ENCODE measurements at regions not wholly inside any gene's neighbourhood (a gene's known extent, or its start where the extent isn't known, plus 50 kb on each side); places are given as distances from the start of the nearest gene placed in this dataset.

GRCh38 chr20:6395695-6396094 is 272.9 kb upstream of the FERMT1 start:
- Mint-ChIP-seq H3K4me1 (no peaks in the 10 kb centered on the region), H3K27ac (ENCODE audit: unreplicated experiment) (no peak overlapping the region)

GRCh38 chr20:6388671-6389197 is 265.9 kb upstream of the FERMT1 start:
- TF ChIP-seq CTCF (conservative IDR thresholded peaks at IDR 0.05), result no peak
- DNase-seq (ENCODE audit: low read depth, low spot score), result no peak
- peaks cover 4% of the 10 kb centered on the region for H3K9me3 Mint-ChIP-seq
- no peaks in the 10 kb centered on the region for H3K36me3 Mint-ChIP-seq (ENCODE audit: low read depth)
- H3K4me1 Mint-ChIP-seq, result no peaks in the 10 kb centered on the region
- H3K4me3 Mint-ChIP-seq, result no peak overlapping the region
- no peak overlapping the region for H3K27ac Mint-ChIP-seq (ENCODE audit: unreplicated experiment)
- H3K27me3 Mint-ChIP-seq (ENCODE audit: low read depth), result no peaks in the 10 kb centered on the region

More at GRCh38 chr20:6395695-6396094, 272.9 kb upstream of the FERMT1 start:
- no peak overlapping the region for H3K4me3 Mint-ChIP-seq
- no peak for DNase-seq (ENCODE audit: low read depth, low spot score)
- peaks cover 2% of the 10 kb centered on the region for H3K9me3 Mint-ChIP-seq
- TF ChIP-seq CTCF (conservative IDR thresholded peaks at IDR 0.05), result no peak
- no peaks in the 10 kb centered on the region for H3K36me3 Mint-ChIP-seq (ENCODE audit: low read depth)
- H3K27me3 Mint-ChIP-seq (ENCODE audit: low read depth), result peaks cover 2% of the 10 kb centered on the region

- Mint-ChIP-seq H3K9me3 (peaks cover 2% of the 10 kb centered on the region), H3K4me3 (no peak overlapping the region), H3K27ac (ENCODE audit: unreplicated experiment) (no peak overlapping the region), H3K4me1 (no peaks in the 10 kb centered on the region), H3K27me3 (ENCODE audit: low read depth) (no peaks in the 10 kb centered on the region), H3K36me3 (ENCODE audit: low read depth) (no peaks in the 10 kb centered on the region)
- no peak for DNase-seq (ENCODE audit: low read depth, low spot score)
- no peak for TF ChIP-seq CTCF (conservative IDR thresholded peaks at IDR 0.05)
These were observed 262.2 kb upstream of the FERMT1 start for GRCh38 chr20:6384956-6385486.

GRCh38 chr20:6384380-6384779 is 261.6 kb upstream of the FERMT1 start:
- Mint-ChIP-seq H3K9me3 (peaks cover 2% of the 10 kb centered on the region), H3K4me1 (no peaks in the 10 kb centered on the region), H3K4me3 (no peak overlapping the region), H3K27me3 (ENCODE audit: low read depth) (no peaks in the 10 kb centered on the region), H3K36me3 (ENCODE audit: low read depth) (no peaks in the 10 kb centered on the region), H3K27ac (ENCODE audit: unreplicated experiment) (no peak overlapping the region)
- TF ChIP-seq CTCF (conservative IDR thresholded peaks at IDR 0.05), result no peak
- no peak for DNase-seq (ENCODE audit: low read depth, low spot score)

- H3K4me1 Mint-ChIP-seq, result no peaks in the 10 kb centered on the region
- DNase-seq (ENCODE audit: low read depth, low spot score), result no peak
- no peaks in the 10 kb centered on the region for H3K9me3 Mint-ChIP-seq
- no peaks in the 10 kb centered on the region for H3K36me3 Mint-ChIP-seq (ENCODE audit: low read depth)
- H3K27ac Mint-ChIP-seq (ENCODE audit: unreplicated experiment), result no peak overlapping the region
- no peak overlapping the region for H3K4me3 Mint-ChIP-seq
- TF ChIP-seq CTCF (conservative IDR thresholded peaks at IDR 0.05), result peak; percentile 68
- no peaks in the 10 kb centered on the region for H3K27me3 Mint-ChIP-seq (ENCODE audit: low read depth)
These were observed 259.1 kb upstream of the FERMT1 start for GRCh38 chr20:6381887-6382286.
